T-helper 2 cell treated with Interferon-gamma antibody and Interleukin-4, amounts not matched to agents 100 ng/mL and 5 ng/mL, for 36 hours (primary cell): ENCODE measurements at regions not wholly inside any gene's neighbourhood (a gene's known extent, or its start where the extent isn't known, plus 50 kb on each side); places are given as distances from the start of the nearest gene placed in this dataset.
"Not testable (repeated sequence)": the region's sequence is repeated elsewhere in the genome, so short reads cannot be mapped to it uniquely, and the experiment has no call there.

Experiments used
- intact Hi-C: fragments of 100-400 bp; cut with micrococcal nuclease; formaldehyde crosslinking; loops from one replicate; pipeline ENCODE4 v1.15.1; 2023

DNA sequence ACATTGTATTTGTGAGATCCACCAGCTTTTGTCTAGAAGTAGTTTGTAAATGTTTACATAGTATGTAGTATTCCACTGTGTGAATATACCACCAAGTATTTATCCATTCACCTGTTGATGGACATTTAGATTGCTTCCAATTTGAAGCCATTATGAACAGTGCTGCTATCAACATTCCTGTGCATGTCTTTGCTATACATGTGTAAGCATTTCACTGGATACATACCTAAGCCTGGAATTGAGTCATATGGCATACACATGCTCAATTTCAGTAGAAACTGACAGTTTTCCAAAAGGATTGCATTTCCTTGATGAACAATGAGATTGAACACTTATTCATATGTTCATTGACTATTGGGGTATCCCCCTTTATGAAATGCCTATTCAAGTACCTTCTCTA lies 540.6 kb upstream of the SOX9 start:
- intact Hi-C loops: no loop called here

DNA sequence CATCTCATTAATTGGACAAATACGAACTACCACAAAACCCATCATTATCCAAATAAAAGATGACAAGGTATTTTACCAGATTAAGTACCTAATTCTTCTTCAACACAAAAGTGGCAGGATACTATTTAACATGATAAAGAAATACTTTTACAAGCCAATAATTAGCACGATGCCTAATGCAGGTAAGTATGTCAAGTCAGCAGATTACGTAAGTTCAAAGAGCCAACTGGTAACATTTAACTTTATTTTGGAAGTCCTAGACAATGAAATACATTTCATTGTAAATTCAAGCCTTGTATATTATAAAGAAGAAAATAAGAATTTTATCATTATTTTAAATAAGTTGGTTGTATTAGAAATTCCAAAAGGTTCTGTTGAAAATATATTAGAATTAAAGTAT lies 535.3 kb upstream of the SOX9 start:
- intact Hi-C loops: no loop called here

DNA sequence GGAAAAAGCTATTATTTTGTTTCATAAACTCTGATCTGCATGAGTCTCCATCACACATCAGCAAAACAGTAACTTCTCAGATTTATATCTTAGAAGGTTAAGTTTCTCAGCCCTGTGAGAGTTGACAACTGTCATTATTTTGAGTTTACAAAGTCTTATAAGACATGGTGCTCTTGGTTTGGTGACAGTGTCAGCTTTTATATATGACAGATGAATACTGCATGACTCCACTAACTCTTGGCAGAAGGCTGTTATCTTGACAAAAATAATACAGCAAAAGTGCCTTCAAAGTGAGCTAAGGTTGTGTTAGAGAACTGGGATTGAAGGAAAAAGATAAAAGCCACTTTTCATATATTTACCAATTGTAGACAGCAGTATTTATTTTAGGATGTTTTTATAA lies 528.4 kb upstream of the SOX9 start:
- intact Hi-C loops: no loop called here

DNA sequence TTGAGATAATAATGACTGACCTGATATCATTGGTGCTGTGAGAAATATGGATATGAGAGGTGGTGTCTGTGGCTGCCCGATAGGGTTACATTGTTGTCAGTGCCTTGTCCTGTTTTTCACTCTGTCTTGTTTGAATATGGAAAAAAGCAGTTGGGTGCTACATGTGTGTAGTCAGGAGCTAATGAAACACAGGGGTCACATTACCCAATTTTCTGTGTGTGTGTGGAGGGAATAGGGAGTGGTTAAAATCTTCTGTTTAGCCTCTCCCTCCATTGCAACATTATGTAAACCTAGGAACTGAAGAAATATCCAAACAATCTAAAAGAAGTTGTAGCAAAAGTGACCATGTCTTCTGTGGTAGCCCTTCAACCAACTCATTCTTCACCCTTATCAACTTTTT lies 527.7 kb upstream of the SOX9 start:
- intact Hi-C loops: no loop called here

DNA sequence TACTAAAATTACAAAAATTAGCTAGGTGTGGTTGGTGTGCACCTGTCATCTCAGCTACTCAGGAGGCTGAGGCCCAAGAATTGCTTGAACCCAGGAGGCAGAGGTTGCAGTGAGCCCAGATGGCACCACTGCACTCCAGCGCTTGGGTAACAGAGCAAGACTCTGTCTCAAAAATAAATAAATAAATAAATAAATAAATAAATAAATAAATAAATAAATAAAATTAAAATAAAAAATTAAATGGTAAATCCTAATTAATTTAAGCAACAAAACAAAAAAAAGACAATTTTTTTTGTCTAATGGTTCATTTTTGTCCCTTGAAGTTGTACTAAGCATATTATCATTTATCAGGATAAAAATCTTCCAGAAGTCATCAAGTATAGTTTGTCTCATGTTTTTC lies 521.2 kb upstream of the SOX9 start:
- intact Hi-C loops: not testable (repeated sequence)

DNA sequence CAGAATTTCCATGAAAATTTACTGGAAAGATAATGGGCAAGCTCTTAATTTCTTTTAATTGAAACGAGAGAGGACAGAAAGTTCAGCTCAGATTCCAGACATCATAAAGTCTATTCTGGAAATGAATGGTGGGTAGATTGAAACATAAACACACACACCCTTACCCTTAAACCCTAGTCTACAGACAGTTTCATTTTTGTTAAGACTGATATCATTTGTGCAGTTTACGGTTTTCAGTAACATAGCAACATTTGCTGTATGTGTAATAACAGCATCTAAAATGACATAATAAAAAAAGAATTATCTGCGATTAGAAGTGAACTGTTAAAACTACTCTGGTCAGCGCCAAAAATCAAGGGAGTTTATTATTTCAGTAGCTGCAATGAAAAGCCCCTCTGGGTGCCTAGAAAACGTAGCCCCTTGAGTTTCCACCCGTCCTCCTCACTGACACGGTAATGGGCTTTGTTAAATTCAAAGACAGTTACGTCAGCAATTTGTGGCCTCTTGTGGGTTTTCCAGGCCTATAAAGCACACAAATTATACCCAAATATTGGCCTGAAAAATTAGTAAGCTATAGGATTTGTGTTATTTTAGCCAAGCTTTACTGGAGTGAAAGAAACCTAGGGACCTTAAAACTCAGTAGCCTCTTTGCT lies 520.6 kb upstream of the SOX9 start:
- intact Hi-C loops: no loop called here

DNA sequence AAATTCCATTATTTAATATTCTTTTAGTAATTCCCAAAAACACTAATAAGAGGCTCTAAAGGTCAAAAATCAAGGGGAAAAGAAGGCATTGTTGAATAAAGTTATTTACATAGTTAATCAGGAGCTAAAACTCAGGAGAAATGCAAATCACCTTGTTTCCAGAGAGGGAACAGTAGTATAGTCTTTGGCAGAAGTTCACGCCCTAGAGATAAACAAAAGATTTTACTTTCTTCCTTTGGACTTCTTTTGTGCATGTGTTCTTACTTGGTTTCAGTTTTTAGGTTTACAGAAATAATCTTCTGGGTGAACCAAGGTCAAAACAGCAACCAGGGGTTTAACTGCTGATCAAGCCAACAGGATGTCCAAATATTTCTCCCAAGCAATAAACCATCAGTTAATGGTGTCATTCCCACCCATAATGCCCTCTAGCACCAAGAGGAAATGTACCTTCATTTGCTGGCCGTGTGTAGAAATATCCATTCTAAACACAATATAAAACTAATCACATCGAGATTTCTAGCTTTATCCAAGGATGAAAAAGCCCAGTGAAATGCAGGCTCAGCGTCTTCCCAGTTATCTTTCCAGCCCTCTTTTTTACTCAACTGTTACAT lies 518.8 kb upstream of the SOX9 start:
- intact Hi-C loops: no loop called here

DNA sequence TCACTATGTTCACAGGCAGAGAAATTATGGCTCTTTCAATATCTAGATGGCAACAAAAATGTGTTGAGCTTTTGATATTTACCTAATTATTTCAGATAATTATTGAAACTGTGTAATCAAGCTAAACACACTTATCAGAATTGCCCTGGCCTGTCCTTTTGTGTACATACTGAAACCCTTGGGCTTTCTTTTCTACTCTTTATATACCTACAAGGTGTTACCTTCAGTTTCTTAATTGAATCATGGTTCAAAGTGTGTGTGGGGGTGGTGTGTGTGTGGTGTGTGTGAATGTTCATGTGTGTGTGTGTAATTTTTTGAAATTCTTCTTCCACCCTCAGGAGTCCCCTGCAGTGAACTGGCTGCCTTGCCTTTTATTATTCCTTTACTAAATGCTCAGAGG lies 506.8 kb upstream of the SOX9 start:
- intact Hi-C loops: no loop called here

DNA sequence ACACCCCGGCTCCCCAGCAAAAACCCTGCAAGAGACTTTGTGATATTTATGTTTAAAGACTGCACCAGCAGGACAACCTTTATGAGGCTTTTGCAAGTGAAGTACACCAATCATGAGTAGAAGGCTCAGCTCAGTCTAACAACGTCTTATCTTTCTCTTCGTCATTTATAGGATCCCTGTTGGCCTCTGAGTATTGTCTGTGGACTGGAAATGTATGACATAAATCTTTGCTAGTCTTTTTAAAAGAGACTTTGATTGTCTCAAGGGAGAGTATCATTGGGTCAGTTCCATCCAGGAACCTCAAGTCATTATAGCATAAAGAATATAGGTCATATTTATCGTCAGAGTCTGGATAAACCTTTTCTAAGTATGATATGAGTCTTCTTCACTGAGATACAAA lies 505.0 kb upstream of the SOX9 start:
- intact Hi-C loops: no loop called here

DNA sequence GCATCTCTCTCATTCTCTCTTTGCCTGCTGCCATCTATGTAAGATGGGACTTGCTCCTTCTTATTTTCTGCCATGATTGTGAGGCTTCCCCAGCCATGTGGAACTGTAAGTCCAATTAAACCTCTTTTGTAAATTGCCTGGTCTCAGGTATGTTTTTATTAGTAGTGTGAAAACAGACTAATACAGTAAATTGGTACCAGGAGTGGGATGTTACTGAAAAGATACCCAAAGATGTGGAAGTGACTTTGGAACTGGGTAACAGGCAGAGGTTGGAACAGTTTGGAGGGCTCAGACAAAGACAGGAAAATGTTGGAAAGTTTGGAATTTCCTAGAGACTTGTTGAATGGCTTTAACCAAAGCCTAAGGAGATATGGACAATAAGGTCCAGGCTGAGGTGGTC lies 503.1 kb upstream of the SOX9 start:
- intact Hi-C loops: not testable (repeated sequence)

DNA sequence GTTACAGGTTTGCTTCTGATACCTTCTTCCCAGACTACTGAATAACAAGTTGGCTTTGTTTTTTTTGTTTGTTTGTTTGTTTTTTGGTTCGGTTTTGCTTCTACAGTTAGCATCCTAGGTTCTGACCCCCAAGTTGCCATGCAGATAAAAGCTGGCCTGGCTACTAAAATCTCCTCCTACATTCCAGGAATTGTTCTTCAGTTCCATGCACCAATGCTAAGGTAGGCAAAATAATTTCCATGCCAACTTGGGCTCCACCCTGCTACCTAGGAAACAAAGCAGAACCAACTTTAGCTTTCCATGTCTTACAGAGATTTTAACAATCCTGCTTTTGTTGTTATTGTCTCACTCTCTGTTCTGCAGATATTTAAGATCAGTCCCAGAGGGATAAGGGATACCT lies 495.5 kb upstream of the SOX9 start:
- intact Hi-C loops: no loop called here

DNA sequence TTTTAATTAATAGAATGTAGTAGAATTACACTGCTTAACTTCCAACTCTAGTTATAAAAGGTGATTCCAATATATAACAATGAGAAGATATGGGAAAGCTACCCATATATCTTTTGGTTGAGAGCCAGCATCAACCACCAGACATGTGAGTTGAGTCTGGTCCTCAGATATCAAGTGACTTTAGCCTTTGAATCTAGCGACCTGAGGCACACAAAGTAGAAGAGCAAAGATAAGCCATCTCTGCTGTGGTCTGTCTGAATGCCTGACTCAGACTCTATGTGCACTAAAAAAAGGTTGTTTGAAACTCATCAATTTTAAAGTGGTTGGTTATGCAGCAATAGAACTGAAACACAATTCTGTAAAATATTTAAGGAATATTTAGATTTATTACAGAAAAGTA lies 492.5 kb upstream of the SOX9 start:
- intact Hi-C loops: no loop called here

DNA sequence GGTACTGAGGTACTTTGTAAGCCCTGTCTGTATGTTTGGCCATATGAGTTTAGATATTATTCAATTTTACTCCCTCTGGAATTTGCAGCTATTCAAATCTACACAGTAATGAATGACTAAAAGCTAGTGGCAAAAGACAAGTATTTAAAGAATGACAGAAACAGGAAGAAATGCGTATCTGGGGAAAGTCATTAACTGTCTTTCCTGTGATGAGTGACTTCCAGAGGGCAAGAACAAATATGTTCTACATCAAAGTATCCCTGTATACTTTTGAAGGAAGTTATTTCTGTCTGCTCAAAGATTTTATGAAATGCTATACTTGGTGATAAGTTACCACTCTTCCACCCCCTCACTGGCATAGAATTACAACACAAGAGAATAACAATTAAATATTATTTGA lies 489.3 kb upstream of the SOX9 start:
- intact Hi-C loops: no loop called here

DNA sequence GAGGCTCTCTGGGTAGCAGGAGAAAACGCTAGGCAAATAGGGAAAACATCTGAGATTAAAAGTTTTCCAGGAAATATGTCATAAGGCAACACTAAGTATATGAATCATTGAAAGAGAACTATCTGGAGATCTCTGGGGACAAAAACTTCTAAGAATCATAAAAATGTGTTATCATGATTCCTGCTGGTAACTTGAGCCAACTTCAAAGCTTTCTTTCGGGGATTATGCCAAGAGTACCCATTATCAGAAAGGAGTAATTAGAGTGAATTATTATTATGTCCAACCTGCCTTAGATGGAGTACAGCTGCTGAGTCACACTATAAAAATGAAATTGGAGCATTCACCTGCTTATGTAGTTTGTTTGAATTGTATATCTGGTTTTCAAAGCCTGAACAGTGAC lies 488.5 kb upstream of the SOX9 start:
- intact Hi-C loops: no loop called here

DNA sequence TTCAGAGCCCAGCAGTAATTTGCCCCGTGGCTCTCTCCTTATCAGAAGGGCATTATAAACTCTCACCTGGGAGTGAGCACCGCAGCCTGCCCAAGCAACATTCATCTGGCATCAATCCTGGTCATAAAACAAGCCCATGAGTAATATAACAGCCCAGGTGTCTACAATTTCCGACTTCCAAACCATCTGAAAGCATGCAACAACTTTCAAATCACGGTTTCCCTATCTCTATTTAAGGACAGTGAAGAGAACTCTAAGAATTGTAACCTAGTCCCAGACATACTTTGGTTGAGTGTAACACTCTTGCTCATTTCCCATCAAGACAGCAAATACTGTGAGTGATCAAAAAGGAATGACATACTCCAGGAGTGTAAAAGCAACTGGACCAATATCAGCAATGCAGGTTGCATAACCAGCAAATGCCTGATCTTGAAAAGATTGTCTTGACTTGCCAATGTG lies 487.4 kb upstream of the SOX9 start:
- intact Hi-C loops: no loop called here

DNA sequence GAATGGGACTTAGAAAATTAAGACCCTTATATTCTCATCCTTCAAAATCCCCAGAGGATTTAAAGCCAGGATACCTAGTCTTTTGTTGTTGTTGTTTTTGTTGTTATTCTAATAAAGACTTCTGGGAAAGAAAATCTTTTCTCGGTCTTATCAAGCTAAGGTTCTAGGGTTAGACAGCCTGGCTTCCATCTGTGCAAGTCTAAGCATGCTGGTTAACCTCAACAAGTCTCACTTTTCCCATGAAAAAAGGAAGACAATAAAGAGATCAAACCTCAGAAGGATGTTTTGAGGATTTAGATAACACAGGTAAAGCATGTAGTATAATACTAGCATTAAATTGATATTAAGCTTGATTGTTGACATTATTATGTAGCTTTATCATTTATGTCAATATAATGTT lies 486.4 kb upstream of the SOX9 start:
- intact Hi-C loops: no loop called here

DNA sequence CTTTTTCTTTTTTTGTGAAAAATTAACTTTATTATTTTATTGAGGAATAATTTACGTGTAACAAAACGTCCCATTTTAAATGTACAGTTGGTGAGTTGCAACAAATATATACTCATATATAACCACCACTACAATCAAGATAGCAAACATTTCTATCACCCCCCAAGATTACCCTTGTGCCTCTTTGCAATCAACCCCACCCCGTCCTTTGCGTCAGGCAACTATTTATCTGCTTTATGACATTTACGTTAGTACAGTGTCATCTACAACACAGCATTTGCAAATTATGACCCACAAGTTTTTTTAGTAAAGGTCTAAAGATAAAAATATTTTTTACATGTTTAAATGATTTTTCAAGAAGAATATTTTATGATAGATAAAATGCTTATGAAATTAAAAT lies 485.6 kb upstream of the SOX9 start:
- intact Hi-C loops: no loop called here

DNA sequence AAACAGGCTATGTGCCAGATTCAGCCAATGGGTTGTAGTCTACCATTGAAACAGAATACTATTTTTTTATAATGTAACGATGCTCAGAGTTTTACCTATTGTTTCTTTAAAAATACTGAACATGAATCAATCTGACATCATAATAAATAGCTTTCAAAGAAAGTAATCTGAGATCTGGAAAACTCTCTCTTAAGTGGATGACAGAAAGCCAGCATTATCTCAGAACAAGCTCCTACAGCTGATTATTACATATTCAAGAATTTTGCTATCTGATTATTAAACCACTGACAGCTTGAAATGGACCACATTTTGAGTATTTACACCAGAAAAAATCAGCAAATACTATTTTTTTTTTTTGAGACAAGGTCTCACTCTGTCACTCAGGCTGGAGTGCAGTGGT lies 484.2 kb upstream of the SOX9 start:
- intact Hi-C loops: no loop called here

DNA sequence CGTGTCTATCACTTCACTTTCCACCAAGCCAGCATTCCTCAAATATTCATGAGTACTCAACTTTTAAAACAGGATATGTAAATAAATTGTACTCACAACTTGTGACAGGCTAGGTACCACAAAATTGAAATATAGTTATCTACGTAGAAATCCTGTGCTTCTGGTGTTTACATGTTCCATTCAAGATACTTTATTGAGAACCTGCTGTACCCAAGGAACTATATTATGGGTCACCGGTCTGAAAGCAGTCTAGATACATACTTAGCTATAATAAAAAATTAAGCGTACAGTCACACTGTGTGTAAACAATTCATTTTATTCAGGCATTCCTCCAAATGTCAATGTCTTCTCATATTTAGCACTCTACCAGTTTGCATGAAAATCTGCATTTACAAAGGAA lies 482.2 kb upstream of the SOX9 start:
- intact Hi-C loops: no loop called here

DNA sequence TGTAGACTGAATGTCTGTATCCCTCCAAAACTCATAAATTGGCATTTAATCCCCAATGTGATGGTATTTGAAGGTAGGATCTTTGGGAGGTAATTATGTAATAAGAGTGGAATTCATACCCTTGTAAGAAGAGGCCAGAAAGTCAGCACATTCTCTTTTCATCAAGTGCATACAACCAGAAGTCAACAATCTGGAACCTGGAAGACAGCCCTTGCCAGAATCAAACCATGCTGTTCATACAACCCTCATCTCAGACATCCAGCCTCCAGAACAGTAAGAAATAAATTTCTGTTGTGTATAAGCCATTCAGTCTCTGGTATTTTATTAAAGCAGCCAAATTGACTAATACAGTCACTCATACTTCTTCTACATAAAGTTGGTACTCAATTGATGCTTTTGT lies 481.0 kb upstream of the SOX9 start:
- intact Hi-C loops: no loop called here

DNA sequence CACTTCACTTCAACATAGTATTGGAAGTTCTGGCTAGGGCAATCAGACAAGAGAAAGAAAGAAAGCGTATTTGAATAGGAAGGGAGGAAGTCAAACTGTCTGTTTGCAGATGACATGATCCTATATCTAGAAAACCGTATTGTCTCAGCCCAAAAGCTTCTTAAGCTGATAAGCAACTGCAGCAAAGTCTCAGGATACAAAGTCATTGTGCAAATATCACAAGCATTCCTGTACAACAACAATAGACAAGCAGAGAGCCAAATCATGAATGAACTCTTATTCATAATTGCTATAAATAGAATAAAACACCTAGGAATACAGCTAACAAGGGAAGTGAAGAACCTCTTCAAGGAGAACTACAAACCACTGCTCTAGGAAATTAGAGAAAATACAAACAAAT lies 473.9 kb upstream of the SOX9 start:
- intact Hi-C loops: not testable (repeated sequence)

DNA sequence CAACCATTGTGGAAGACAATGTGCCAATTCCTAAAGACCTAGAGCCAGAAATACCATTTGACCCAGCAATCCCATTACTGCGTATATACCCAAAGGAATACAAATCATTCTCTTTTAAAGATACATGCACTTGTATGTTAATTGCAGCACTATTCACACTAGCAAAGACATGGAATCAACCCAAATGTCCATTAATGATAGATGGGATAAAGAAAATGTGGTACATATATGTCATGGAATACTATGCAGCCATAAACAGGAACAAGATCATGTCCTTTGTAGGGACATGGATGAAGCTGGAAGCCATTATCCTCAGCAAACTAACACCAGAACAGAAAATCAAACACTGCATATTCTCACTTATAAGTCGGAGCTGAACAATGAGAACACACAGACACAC lies 472.5 kb upstream of the SOX9 start:
- intact Hi-C loops: not testable (repeated sequence)

DNA sequence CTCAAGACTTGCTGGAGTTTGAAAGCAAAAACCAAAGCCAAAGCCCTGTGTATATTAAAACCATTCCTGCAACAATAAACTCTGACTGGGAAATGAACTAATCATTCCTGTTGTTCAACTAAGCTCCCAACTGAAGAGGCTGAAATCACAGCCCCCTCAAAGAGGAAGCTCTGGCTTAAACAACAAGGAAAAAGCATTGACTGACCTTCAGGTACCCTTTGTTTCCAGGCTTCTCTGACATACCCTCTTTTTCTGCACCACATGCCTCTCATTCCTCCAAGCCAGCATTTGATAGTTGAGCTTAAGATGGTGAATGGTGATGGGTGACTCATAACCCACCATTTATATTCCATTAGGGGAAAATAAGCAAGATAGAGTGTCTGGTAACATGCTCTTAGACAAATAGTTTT lies 470.9 kb upstream of the SOX9 start:
- intact Hi-C loops: no loop called here

DNA sequence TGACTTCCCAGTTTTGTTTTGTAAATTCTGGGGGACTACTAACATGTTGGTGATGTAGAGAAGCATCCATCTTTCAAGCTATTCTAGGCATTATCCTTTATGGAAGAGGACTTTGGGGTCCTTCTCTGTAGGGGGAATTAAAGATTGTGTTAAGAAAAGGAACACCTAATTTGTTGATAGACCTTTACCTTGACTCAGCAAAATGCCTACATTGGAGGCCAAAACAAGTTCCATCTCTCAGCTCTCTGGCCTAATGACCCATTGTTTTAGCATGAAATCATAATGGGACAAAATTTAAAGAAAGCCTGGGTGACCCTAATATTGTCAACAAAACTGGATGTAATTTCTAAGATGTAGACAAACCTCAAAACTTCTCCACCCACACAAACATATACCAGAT lies 465.3 kb upstream of the SOX9 start:
- intact Hi-C loops: no loop called here
